ENCODE measurements at regions not wholly inside any gene's neighbourhood (a gene's known extent, or its start where the extent isn't known, plus 50 kb on each side); places are given as distances from the start of the nearest gene placed in this dataset.

DNA sequence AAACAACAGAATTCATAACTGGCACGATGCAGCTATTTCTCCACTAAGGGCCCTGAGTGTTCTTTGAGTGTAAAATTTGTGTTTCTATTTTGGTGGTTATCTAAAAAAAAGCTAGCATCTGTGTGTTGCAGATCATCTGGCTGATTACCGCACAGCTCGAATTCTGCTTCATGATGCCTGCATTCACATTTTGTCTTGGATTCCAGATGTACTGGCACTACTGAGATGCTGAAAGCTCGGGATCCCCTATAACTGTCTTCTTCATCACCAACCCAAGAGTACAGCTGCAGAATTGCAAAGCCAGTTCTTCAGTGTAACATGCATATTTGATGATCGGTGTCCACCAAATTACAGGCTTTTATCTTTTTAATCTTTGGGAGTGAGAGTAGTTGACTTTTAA lies 51.6 kb upstream of the ZNF532 start:
- H3K27me3 ChIP-seq (ENCODE audit: control insufficient read depth, extremely low read depth, insufficient read depth, low read length) = no peaks in the 10 kb centered on the region
- no peaks in the 10 kb centered on the region for H3K9me3 ChIP-seq (ENCODE audit: control insufficient read depth, low read depth, low read length)
- no peak overlapping the region for H2AFZ ChIP-seq (ENCODE audit: control insufficient read depth, low read length)
- TF ChIP-seq, protein P1, sequence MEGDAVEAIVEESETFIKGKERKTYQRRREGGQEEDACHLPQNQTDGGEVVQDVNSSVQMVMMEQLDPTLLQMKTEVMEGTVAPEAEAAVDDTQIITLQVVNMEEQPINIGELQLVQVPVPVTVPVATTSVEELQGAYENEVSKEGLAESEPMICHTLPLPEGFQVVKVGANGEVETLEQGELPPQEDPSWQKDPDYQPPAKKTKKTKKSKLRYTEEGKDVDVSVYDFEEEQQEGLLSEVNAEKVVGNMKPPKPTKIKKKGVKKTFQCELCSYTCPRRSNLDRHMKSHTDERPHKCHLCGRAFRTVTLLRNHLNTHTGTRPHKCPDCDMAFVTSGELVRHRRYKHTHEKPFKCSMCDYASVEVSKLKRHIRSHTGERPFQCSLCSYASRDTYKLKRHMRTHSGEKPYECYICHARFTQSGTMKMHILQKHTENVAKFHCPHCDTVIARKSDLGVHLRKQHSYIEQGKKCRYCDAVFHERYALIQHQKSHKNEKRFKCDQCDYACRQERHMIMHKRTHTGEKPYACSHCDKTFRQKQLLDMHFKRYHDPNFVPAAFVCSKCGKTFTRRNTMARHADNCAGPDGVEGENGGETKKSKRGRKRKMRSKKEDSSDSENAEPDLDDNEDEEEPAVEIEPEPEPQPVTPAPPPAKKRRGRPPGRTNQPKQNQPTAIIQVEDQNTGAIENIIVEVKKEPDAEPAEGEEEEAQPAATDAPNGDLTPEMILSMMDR (optimal IDR thresholded peaks at IDR 0.05 in 1 of 3, IDR thresholded peaks at IDR 0.05 in 1 of 3, conservative IDR thresholded peaks at IDR 0.05 in 1 of 3; ENCODE audit: extremely low read depth in 1 of 3, insufficient read depth in 2 of 3, low read length in 3 of 3) = no peak
- TF ChIP-seq EZH2 (IDR thresholded peaks at IDR 0.05; ENCODE audit: low read length) = no peak
- H4K20me1 ChIP-seq (ENCODE audit: control insufficient read depth, extremely low read depth, insufficient read depth, low read length) = no peaks in the 10 kb centered on the region
- H3K9me1 ChIP-seq (ENCODE audit: control insufficient read depth, extremely low read depth, insufficient read depth, low read length) = no peaks in the 10 kb centered on the region
- no peak overlapping the region for H3K4me2 ChIP-seq (ENCODE audit: control insufficient read depth, extremely low read depth, insufficient read depth, low read depth, low read length)
- DNase-seq (ENCODE audit: low read depth, low spot score) (no peak), FAIRE-seq (no peak)
- H3K79me2 ChIP-seq (ENCODE audit: control insufficient read depth, insufficient read depth, low read length) = no peaks in the 10 kb centered on the region
- dilution Hi-C loops (cut with MboI; ENCODE audit: extremely low pct_ligation_motif_present, low sequenced_read_pairs) = no loop called here
- no peaks in the 10 kb centered on the region for H3K36me3 ChIP-seq (ENCODE audit: control insufficient read depth in 2 of 2, extremely low read depth in 1 of 2, insufficient read depth in 2 of 2, low read length in 2 of 2)
- no peak overlapping the region for H3K4me3 ChIP-seq (ENCODE audit: control insufficient read depth in 2 of 3, extremely low read depth in 1 of 3, insufficient read depth in 2 of 3, low read depth in 1 of 3, low read length in 3 of 3)
- no peaks in the 10 kb centered on the region for H3K4me1 ChIP-seq (ENCODE audit: control insufficient read depth, extremely low read depth, insufficient read depth, low read length)
- no peak overlapping the region for H3K27ac ChIP-seq (ENCODE audit: control insufficient read depth, insufficient read depth, low read length)
- H3K9ac ChIP-seq (ENCODE audit: control insufficient read depth, extremely low read depth, insufficient read depth, low read length) = no peak overlapping the region

DNA sequence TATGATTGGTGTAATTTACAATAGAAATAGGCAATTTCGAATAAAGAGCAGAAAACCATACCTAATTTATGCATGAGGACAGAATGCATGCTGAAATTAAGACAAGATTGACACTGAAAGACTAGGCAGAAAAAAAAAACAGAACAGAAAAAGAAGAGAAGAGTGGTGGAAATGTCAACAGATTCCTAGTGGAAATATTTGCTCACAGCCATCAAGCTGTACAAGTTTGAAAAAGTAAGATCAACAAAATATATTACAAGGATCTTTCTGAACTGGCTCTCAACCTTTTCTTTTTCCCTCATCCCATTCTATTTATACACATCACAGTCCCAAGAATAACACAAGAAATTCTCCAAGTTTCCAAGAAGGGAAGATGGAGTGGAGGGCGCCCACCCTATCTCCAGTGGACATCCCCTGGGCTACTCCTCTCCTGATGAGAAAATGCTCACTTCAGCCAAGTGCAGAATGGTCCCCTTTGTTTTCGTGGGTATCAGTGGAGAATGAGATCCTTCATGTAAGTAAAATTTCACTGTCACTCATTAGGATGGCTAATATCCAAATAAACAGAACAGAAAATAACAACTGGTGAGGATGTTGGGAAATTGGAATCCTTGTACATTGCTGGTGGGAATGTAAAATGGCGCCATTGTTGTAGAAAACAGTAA lies 51.0 kb upstream of the ZNF532 start:
- Histone ChIP-seq H3K79me2 (ENCODE audit: control insufficient read depth, insufficient read depth, low read length) (no peaks in the 10 kb centered on the region), H3K36me3 (ENCODE audit: control insufficient read depth in 2 of 2, extremely low read depth in 1 of 2, insufficient read depth in 2 of 2, low read length in 2 of 2) (no peaks in the 10 kb centered on the region), H3K4me1 (ENCODE audit: control insufficient read depth, extremely low read depth, insufficient read depth, low read length) (no peaks in the 10 kb centered on the region), H3K9me1 (ENCODE audit: control insufficient read depth, extremely low read depth, insufficient read depth, low read length) (no peaks in the 10 kb centered on the region), H3K9ac (ENCODE audit: control insufficient read depth, extremely low read depth, insufficient read depth, low read length) (no peak overlapping the region), H2AFZ (ENCODE audit: control insufficient read depth, low read length) (no peak overlapping the region), H4K20me1 (ENCODE audit: control insufficient read depth, extremely low read depth, insufficient read depth, low read length) (no peaks in the 10 kb centered on the region), H3K4me3 (ENCODE audit: control insufficient read depth in 2 of 3, extremely low read depth in 1 of 3, insufficient read depth in 2 of 3, low read depth in 1 of 3, low read length in 3 of 3) (no peak overlapping the region), H3K27me3 (ENCODE audit: control insufficient read depth, extremely low read depth, insufficient read depth, low read length) (no peaks in the 10 kb centered on the region), H3K27ac (ENCODE audit: control insufficient read depth, insufficient read depth, low read length) (no peak overlapping the region), H3K9me3 (ENCODE audit: control insufficient read depth, low read depth, low read length) (no peaks in the 10 kb centered on the region), H3K4me2 (ENCODE audit: control insufficient read depth, extremely low read depth, insufficient read depth, low read depth, low read length) (no peak overlapping the region)
- no peak for TF ChIP-seq EZH2 (IDR thresholded peaks at IDR 0.05; ENCODE audit: low read length)
- TF ChIP-seq, protein P1 (optimal IDR thresholded peaks at IDR 0.05 in 1 of 3, IDR thresholded peaks at IDR 0.05 in 1 of 3, conservative IDR thresholded peaks at IDR 0.05 in 1 of 3; ENCODE audit: extremely low read depth in 1 of 3, insufficient read depth in 2 of 3, low read length in 3 of 3) = no peak
- FAIRE-seq (no peak), DNase-seq (ENCODE audit: low read depth, low spot score) (no peak)
- dilution Hi-C loops (cut with MboI; ENCODE audit: extremely low pct_ligation_motif_present, low sequenced_read_pairs) = no loop called here

Data from keratinocyte (primary cell).